ENCODE measurements at regions not wholly inside any gene's neighbourhood (a gene's known extent, or its start where the extent isn't known, plus 50 kb on each side); places are given as distances from the start of the nearest gene placed in this dataset.
"Not testable (repeated sequence)": the region's sequence is repeated elsewhere in the genome, so short reads cannot be mapped to it uniquely, and the experiment has no call there.

GRCh38 chr10:8338177-8338766 is 283.8 kb downstream of the GATA3 start:
- no peak for DNase-seq

GRCh38 chr10:8344756-8345155 is 290.3 kb downstream of the GATA3 start:
- H3K9me3 Mint-ChIP-seq = no peaks in the 10 kb centered on the region
- H3K36me3 Mint-ChIP-seq = no peaks in the 10 kb centered on the region
- Histone ChIP-seq H3K36me3 (ENCODE audit: control insufficient read depth, insufficient read depth, low read length) (no peaks in the 10 kb centered on the region), H3K27me3 (ENCODE audit: control insufficient read depth, insufficient read depth, low read length) (no peaks in the 10 kb centered on the region), H3K4me3 (ENCODE audit: low read length) (no peak overlapping the region), H3K4me1 (ENCODE audit: control insufficient read depth, insufficient read depth, low read length) (no peaks in the 10 kb centered on the region), H3K9me3 (ENCODE audit: control insufficient read depth, insufficient read depth, low read length) (no peaks in the 10 kb centered on the region), H3K27ac (ENCODE audit: low read length) (no peak overlapping the region)
- H3K27ac Mint-ChIP-seq = no peak overlapping the region
- ATAC-seq (no peak), DNase-seq (no peak)
- no CpG with 5 or more reads among the region's 1 CpG for WGBS (ENCODE audit: insufficient coverage)
- H3K27me3 Mint-ChIP-seq (ENCODE audit: low read depth in 2 of 2) = peaks cover 20 to 22% of the 10 kb centered on the region in 2 donors
- TF ChIP-seq CTCF (IDR thresholded peaks at IDR 0.05) = no peak
- H3K4me1 Mint-ChIP-seq = no peaks in the 10 kb centered on the region
- H3K4me3 Mint-ChIP-seq = no peak overlapping the region
- intact Hi-C loops (cut with micrococcal nuclease) = no loop called here

More at GRCh38 chr10:8338177-8338766, 283.8 kb downstream of the GATA3 start:
- intact Hi-C loops (cut with micrococcal nuclease) = no loop called here
- H3K4me3 Mint-ChIP-seq = no peak overlapping the region
- WGBS (ENCODE audit: insufficient coverage) = 90% methylated on average over 3 of the region's 4 CpGs
- H3K36me3 Mint-ChIP-seq = no peaks in the 10 kb centered on the region
- H3K27ac Mint-ChIP-seq = no peak overlapping the region
- Histone ChIP-seq H3K4me1 (ENCODE audit: control insufficient read depth, insufficient read depth, low read length) (no peaks in the 10 kb centered on the region), H3K27ac (ENCODE audit: low read length) (no peak overlapping the region), H3K36me3 (ENCODE audit: control insufficient read depth, insufficient read depth, low read length) (no peaks in the 10 kb centered on the region), H3K4me3 (ENCODE audit: low read length) (no peak overlapping the region), H3K9me3 (ENCODE audit: control insufficient read depth, insufficient read depth, low read length) (no peaks in the 10 kb centered on the region), H3K27me3 (ENCODE audit: control insufficient read depth, insufficient read depth, low read length) (no peaks in the 10 kb centered on the region)
- peaks cover 13 to 15% of the 10 kb centered on the region in 2 donors for H3K27me3 Mint-ChIP-seq (ENCODE audit: low read depth in 2 of 2)
- no peak for TF ChIP-seq CTCF (IDR thresholded peaks at IDR 0.05)
- H3K9me3 Mint-ChIP-seq = no peaks in the 10 kb centered on the region
- no peak for ATAC-seq
- H3K4me1 Mint-ChIP-seq = peaks cover 6 to 7% of the 10 kb centered on the region in 2 donors

GRCh38 chr10:8346861-8347260 is 292.4 kb downstream of the GATA3 start:
- WGBS (ENCODE audit: insufficient coverage) = 92% methylated on average over 1 of the region's 1 CpG
- TF ChIP-seq CTCF (IDR thresholded peaks at IDR 0.05) = no peak
- no peak for ATAC-seq
- no peak overlapping the region for H3K4me3 Mint-ChIP-seq
- H3K4me1 Mint-ChIP-seq = no peaks in the 10 kb centered on the region
- Histone ChIP-seq H3K9me3 (ENCODE audit: control insufficient read depth, insufficient read depth, low read length) (no peaks in the 10 kb centered on the region), H3K27me3 (ENCODE audit: control insufficient read depth, insufficient read depth, low read length) (no peaks in the 10 kb centered on the region), H3K27ac (ENCODE audit: low read length) (no peak overlapping the region), H3K36me3 (ENCODE audit: control insufficient read depth, insufficient read depth, low read length) (no peaks in the 10 kb centered on the region), H3K4me3 (ENCODE audit: low read length) (no peak overlapping the region), H3K4me1 (ENCODE audit: control insufficient read depth, insufficient read depth, low read length) (no peaks in the 10 kb centered on the region)
- H3K27me3 Mint-ChIP-seq (ENCODE audit: low read depth in 2 of 2) = peaks cover 16 to 19% of the 10 kb centered on the region in 2 donors
- H3K36me3 Mint-ChIP-seq = no peaks in the 10 kb centered on the region
- H3K9me3 Mint-ChIP-seq = no peaks in the 10 kb centered on the region
- DNase-seq = no peak
- H3K27ac Mint-ChIP-seq = no peak overlapping the region
- intact Hi-C loops (cut with micrococcal nuclease) = no loop called here

- H3K4me3 Mint-ChIP-seq; H3K36me3 Mint-ChIP-seq; H3K36me3 ChIP-seq (ENCODE audit: control insufficient read depth, insufficient read depth, low read length); H3K9me3 ChIP-seq (ENCODE audit: control insufficient read depth, insufficient read depth, low read length); H3K4me3 ChIP-seq (ENCODE audit: low read length); H3K27ac ChIP-seq (ENCODE audit: low read length); H3K9me3 Mint-ChIP-seq; DNase-seq; intact Hi-C loops (cut with micrococcal nuclease); H3K4me1 Mint-ChIP-seq; H3K4me1 ChIP-seq (ENCODE audit: control insufficient read depth, insufficient read depth, low read length); H3K27ac Mint-ChIP-seq; ATAC-seq; H3K27me3 ChIP-seq (ENCODE audit: control insufficient read depth, insufficient read depth, low read length): not testable (repeated sequence)
- peaks cover 16 to 25% of the 10 kb centered on the region in 2 donors for H3K27me3 Mint-ChIP-seq (ENCODE audit: low read depth in 2 of 2)
- WGBS (ENCODE audit: insufficient coverage) = 94% methylated on average over 3 of the region's 4 CpGs
These were observed 293.1 kb downstream of the GATA3 start for GRCh38 chr10:8347614-8348013.
